DOHH2 (cell line): ENCODE measurements at regions not wholly inside any gene's neighbourhood (a gene's known extent, or its start where the extent isn't known, plus 50 kb on each side); places are given as distances from the start of the nearest gene placed in this dataset.
A peak's percentile ranks its signal among the peaks of the same experiment; 100 is the strongest.

Experiments used
- H3F3A ChIP-seq: fragments of 200-600 bp; sonication (generic), shearing (Covaris generic); 2 replicates; pipeline ENCODE4 v1.6.0; 2016; ENCODE audit warnings: antibody characterized with exemption, mild to moderate bottlenecking; ENCODE audit not compliant: control insufficient read depth, insufficient read depth
- H3K27ac ChIP-seq: fragments of 200-600 bp; sonication (generic); 2 replicates; pipeline ENCODE4 v1.5.1; 2014; ENCODE audit warnings: low read depth, mild to moderate bottlenecking, low read length, moderate library complexity
- H3K27me3 ChIP-seq: fragments of 200-600 bp; sonication (generic); 2 replicates; pipeline ENCODE4 v1.6.1; 2014; ENCODE audit warnings: mild to moderate bottlenecking, low read length, mixed read lengths; ENCODE audit not compliant: control insufficient read depth
- H3K36me3 ChIP-seq: fragments of 200-600 bp; sonication (generic); 2 replicates; pipeline ENCODE4 v1.6.1; 2014; ENCODE audit warnings: mild to moderate bottlenecking, low read length, moderate library complexity, mixed read lengths; ENCODE audit not compliant: control insufficient read depth
- H3K4me1 ChIP-seq: fragments of 200-600 bp; sonication (generic); 2 replicates; pipeline ENCODE4 v1.6.1; 2014; ENCODE audit warnings: mild to moderate bottlenecking, low read length, mixed read lengths; ENCODE audit not compliant: control insufficient read depth
- H3K4me2 ChIP-seq: fragments of 200-600 bp; sonication (generic); 2 replicates; pipeline ENCODE4 v1.6.0; 2014; ENCODE audit warnings: mild to moderate bottlenecking, low read length, moderate library complexity
- H3K4me3 ChIP-seq: fragments of 200-600 bp; sonication (generic); 2 replicates; pipeline ENCODE4 v1.5.1; 2014; ENCODE audit warnings: mild to moderate bottlenecking, low read length, mixed read lengths
- H3K79me2 ChIP-seq: fragments of 200-600 bp; sonication (generic); 2 replicates; pipeline ENCODE4 v1.6.1; 2014; ENCODE audit warnings: mild to moderate bottlenecking, low read length, mixed read lengths; ENCODE audit not compliant: control insufficient read depth
- H3K9me2 ChIP-seq: fragments of 200-600 bp; sonication (generic); replicated peaks from 2 replicates; pipeline ENCODE4 v1.6.1; 2014; ENCODE audit warnings: mild to moderate bottlenecking, low read length, mixed read lengths; ENCODE audit not compliant: control insufficient read depth
- H3K9me3 ChIP-seq: fragments of 200-600 bp; sonication (generic); 2 replicates; pipeline ENCODE4 v1.6.1; 2014; ENCODE audit warnings: antibody characterized with exemption, low read length, mixed read lengths; ENCODE audit not compliant: control insufficient read depth, insufficient read depth
- H4K20me1 ChIP-seq: fragments of 200-600 bp; sonication (generic); 2 replicates; pipeline ENCODE4 v1.6.0; 2014; ENCODE audit warnings: low read depth, mild to moderate bottlenecking, antibody characterized with exemption, low read length, moderate library complexity; ENCODE audit not compliant: control insufficient read depth, insufficient read depth
- CTCF ChIP-seq: fragments of 200-600 bp; sonication (generic); IDR thresholded peaks from one replicate; pipeline ENCODE4 v1.5.1; 2014; ENCODE audit warnings: antibody characterized with exemption, mild to moderate bottlenecking, low read depth, low read length; ENCODE audit not compliant: poor library complexity, severe bottlenecking
- EZH2phosphoT487 ChIP-seq: fragments of 200-600 bp; sonication (generic); IDR thresholded peaks from 2 replicates; pipeline ENCODE4 v1.6.1; 2017; ENCODE audit warnings: borderline replicate concordance, mild to moderate bottlenecking, antibody characterized with exemption, low read length, moderate library complexity, mixed read lengths

- Histone ChIP-seq H3F3A (no peaks in the 10 kb centered on the region), H3K4me2 (peak overlapping the region; percentile 60), H3K79me2 (peaks cover 47% of the 10 kb centered on the region), H3K27ac (peak overlapping the region; percentile 64), H3K4me1 (peaks cover 25% of the 10 kb centered on the region), H4K20me1 (peaks cover 12% of the 10 kb centered on the region; the same call in 1 of the 2 replicates), H3K4me3 (peak overlapping the region; percentile 92), H3K36me3 (peaks cover 47% of the 10 kb centered on the region), H3K9me2 (no peaks in the 10 kb centered on the region), H3K27me3 (no peaks in the 10 kb centered on the region), H3K9me3 (no peaks in the 10 kb centered on the region)
- TF ChIP-seq CTCF (no peak), EZH2phosphoT487 (no peak)
These were observed 160.3 kb upstream of the ZNF267 start for GRCh38 chr16:31713071-31713944.

- no peaks in the 10 kb centered on the region for H3F3A ChIP-seq
- H3K4me3 ChIP-seq = peak overlapping the region; percentile 92
- no peak overlapping the region for H3K27ac ChIP-seq
- H3K4me1 ChIP-seq = peaks cover 25% of the 10 kb centered on the region
- H3K9me2 ChIP-seq = no peaks in the 10 kb centered on the region
- peaks cover 51% of the 10 kb centered on the region for H3K79me2 ChIP-seq
- peak overlapping the region; percentile 60 for H3K4me2 ChIP-seq
- no peaks in the 10 kb centered on the region for H3K27me3 ChIP-seq
- peaks cover 12% of the 10 kb centered on the region; the same call in 1 of the 2 replicates for H4K20me1 ChIP-seq
- TF ChIP-seq CTCF (peak; percentile 66), EZH2phosphoT487 (no peak)
- H3K36me3 ChIP-seq = peaks cover 44% of the 10 kb centered on the region
- H3K9me3 ChIP-seq = no peaks in the 10 kb centered on the region
These were observed 159.4 kb upstream of the ZNF267 start for GRCh38 chr16:31713945-31714902.

- peaks cover 56% of the 10 kb centered on the region for H3K79me2 ChIP-seq
These were observed 158.6 kb upstream of the ZNF267 start for GRCh38 chr16:31714903-31715504.

More at GRCh38 chr16:31714903-31715504, 158.6 kb upstream of the ZNF267 start:
- Histone ChIP-seq H3K9me2 (no peaks in the 10 kb centered on the region), H3K27ac (no peak overlapping the region), H3K9me3 (no peaks in the 10 kb centered on the region), H3K4me3 (peak overlapping the region; percentile 92), H4K20me1 (peaks cover 12% of the 10 kb centered on the region; the same call in 1 of the 2 replicates), H3K27me3 (no peaks in the 10 kb centered on the region), H3K4me2 (peak overlapping the region; percentile 60), H3K36me3 (peaks cover 50% of the 10 kb centered on the region), H3K4me1 (peaks cover 25% of the 10 kb centered on the region), H3F3A (no peaks in the 10 kb centered on the region)
- TF ChIP-seq CTCF (no peak), EZH2phosphoT487 (no peak)
